Brain microvascular endothelial cell (primary cell): ENCODE measurements at regions not wholly inside any gene's neighbourhood (a gene's known extent, or its start where the extent isn't known, plus 50 kb on each side); places are given as distances from the start of the nearest gene placed in this dataset.

ENCODE experiments used
- DNase-seq: peaks from one replicate; pipeline ENCODE4 v3.0.0-alpha.2; 2020
- H3K27ac ChIP-seq: fragments of 250-450 bp; sonication (Bioruptor Pico); 2 replicates; pipeline ENCODE4 v1.5.1; 2020; ENCODE audit warnings: mild to moderate bottlenecking, moderate library complexity
- H3K27me3 ChIP-seq: fragments of 250-450 bp; sonication (Bioruptor Pico); replicated peaks from 2 replicates; pipeline ENCODE4 v1.5.1; 2020; ENCODE audit warnings: mild to moderate bottlenecking
- H3K36me3 ChIP-seq: fragments of 250-450 bp; sonication (Bioruptor Pico); replicated peaks from 2 replicates; pipeline ENCODE4 v1.5.1; 2020; ENCODE audit warnings: mild to moderate bottlenecking
- H3K4me3 ChIP-seq: 2 replicates; pipeline ENCODE4 v1.5.1; 2011; ENCODE audit warnings: low read depth, mild to moderate bottlenecking, control low read depth, low read length, moderate library complexity
- CTCF ChIP-seq: IDR thresholded peaks from 2 replicates; pipeline ENCODE4 v1.5.1; 2011; ENCODE audit warnings: low read depth, mild to moderate bottlenecking, moderate library complexity, low read length, control low read depth, inconsistent platforms; ENCODE audit errors: missing control alignments
- in situ Hi-C: cut with HindIII; loops from 2 replicates; pipeline ENCODE4 v1.10.0; 2017; ENCODE audit warnings: low sequenced_read_pairs, low pct_ligation_motif_present

GRCh38 chr10:83806717-83807116, 332.6 kb upstream of the GHITM start:
- in situ Hi-C loops = no loop called here
- no peak for TF ChIP-seq CTCF
- DNase-seq = no peak
- Histone ChIP-seq H3K27ac (no peak overlapping the region), H3K4me3 (no peak overlapping the region), H3K36me3 (no peaks in the 10 kb centered on the region), H3K27me3 (no peaks in the 10 kb centered on the region)

- no peak for DNase-seq
- H3K27ac ChIP-seq = no peak overlapping the region
- H3K4me3 ChIP-seq = no peak overlapping the region
- no peaks in the 10 kb centered on the region for H3K36me3 ChIP-seq
- in situ Hi-C loops = no loop called here
- no peaks in the 10 kb centered on the region for H3K27me3 ChIP-seq
- TF ChIP-seq CTCF = no peak
These were observed 330.3 kb upstream of the GHITM start for GRCh38 chr10:83809001-83809400.

- in situ Hi-C loops = no loop called here
These were observed 322.4 kb upstream of the GHITM start for GRCh38 chr10:83816942-83817341.

GRCh38 chr10:83817797-83818196, 321.5 kb upstream of the GHITM start:
- in situ Hi-C loops = no loop called here
- no peaks in the 10 kb centered on the region for H3K27me3 ChIP-seq
- H3K4me3 ChIP-seq = no peak overlapping the region
- no peak for DNase-seq
- no peaks in the 10 kb centered on the region for H3K36me3 ChIP-seq
- TF ChIP-seq CTCF = no peak
- no peak overlapping the region for H3K27ac ChIP-seq

More at GRCh38 chr10:83816942-83817341, 322.4 kb upstream of the GHITM start:
- H3K27ac ChIP-seq = no peak overlapping the region
- TF ChIP-seq CTCF = no peak
- no peak for DNase-seq
- H3K4me3 ChIP-seq = no peak overlapping the region
- no peaks in the 10 kb centered on the region for H3K27me3 ChIP-seq
- H3K36me3 ChIP-seq = no peaks in the 10 kb centered on the region

- Histone ChIP-seq H3K27ac (no peak overlapping the region), H3K4me3 (no peak overlapping the region), H3K36me3 (no peaks in the 10 kb centered on the region), H3K27me3 (no peaks in the 10 kb centered on the region)
- TF ChIP-seq CTCF = no peak
- in situ Hi-C loops = no loop called here
- no peak for DNase-seq
These were observed 319.7 kb upstream of the GHITM start for GRCh38 chr10:83819609-83820008.

GRCh38 chr10:83820033-83820432, 319.3 kb upstream of the GHITM start:
- no peak overlapping the region for H3K27ac ChIP-seq
- no peak for TF ChIP-seq CTCF
- H3K4me3 ChIP-seq = no peak overlapping the region
- in situ Hi-C loops = no loop called here
- no peaks in the 10 kb centered on the region for H3K36me3 ChIP-seq
- H3K27me3 ChIP-seq = no peaks in the 10 kb centered on the region
- no peak for DNase-seq
